OCI-LY1 (cell line): ENCODE measurements at regions not wholly inside any gene's neighbourhood (a gene's known extent, or its start where the extent isn't known, plus 50 kb on each side); places are given as distances from the start of the nearest gene placed in this dataset.

Experiments
- EZH2 ChIP-seq: fragments of 200-600 bp; sonication (generic), shearing (Covaris generic); IDR thresholded peaks from 2 replicates; pipeline ENCODE4 v1.8.0; 2017; ENCODE audit warnings: borderline replicate concordance, mixed run types, mild to moderate bottlenecking, antibody characterized with exemption, low read length, moderate library complexity, mixed read lengths
- TF ChIP-seq, protein P1 (sequence below): fragments of 200-600 bp; sonication (generic), shearing (Covaris generic); IDR thresholded peaks from 2 replicates; pipeline ENCODE4 v1.5.1; 2017; ENCODE audit warnings: mild to moderate bottlenecking, antibody characterized with exemption, low read length, moderate library complexity, mixed read lengths

DNA sequence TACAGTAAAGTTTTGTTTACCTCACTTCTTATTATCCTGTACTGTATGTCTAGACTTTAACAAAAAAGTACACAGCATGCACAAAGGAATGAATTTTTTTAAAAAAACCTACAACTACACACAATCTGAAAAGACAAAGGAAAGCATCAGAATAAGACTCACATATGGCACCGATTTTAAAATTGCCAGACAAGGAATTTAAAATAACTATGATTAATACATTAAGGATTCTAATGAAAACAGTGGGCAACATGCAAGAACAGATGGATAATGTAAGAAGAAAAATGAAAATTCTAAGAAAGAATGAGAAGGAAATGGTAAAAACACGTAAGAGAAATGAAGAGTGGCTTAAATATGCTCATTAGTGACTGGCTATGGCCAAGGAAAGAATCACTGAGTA, 638.2 kb downstream of the FBXO15 start:
- TF ChIP-seq, protein P1, sequence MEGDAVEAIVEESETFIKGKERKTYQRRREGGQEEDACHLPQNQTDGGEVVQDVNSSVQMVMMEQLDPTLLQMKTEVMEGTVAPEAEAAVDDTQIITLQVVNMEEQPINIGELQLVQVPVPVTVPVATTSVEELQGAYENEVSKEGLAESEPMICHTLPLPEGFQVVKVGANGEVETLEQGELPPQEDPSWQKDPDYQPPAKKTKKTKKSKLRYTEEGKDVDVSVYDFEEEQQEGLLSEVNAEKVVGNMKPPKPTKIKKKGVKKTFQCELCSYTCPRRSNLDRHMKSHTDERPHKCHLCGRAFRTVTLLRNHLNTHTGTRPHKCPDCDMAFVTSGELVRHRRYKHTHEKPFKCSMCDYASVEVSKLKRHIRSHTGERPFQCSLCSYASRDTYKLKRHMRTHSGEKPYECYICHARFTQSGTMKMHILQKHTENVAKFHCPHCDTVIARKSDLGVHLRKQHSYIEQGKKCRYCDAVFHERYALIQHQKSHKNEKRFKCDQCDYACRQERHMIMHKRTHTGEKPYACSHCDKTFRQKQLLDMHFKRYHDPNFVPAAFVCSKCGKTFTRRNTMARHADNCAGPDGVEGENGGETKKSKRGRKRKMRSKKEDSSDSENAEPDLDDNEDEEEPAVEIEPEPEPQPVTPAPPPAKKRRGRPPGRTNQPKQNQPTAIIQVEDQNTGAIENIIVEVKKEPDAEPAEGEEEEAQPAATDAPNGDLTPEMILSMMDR, result no peak
- TF ChIP-seq EZH2, result no peak
